GM23338 (cell line): ENCODE measurements at regions not wholly inside any gene's neighbourhood (a gene's known extent, or its start where the extent isn't known, plus 50 kb on each side); places are given as distances from the start of the nearest gene placed in this dataset.

Experiments
- ATAC-seq: fragments of 200-7000 bp; cut with Tn5 transposase; 3 replicates; pipeline ENCODE4 v1.9.1; 2020
- DNase-seq: peaks from one replicate; pipeline ENCODE4 v3.0.0-alpha.2; 2015; ENCODE audit warnings: low spot score
- H2AFZ ChIP-seq: fragments of 200-600 bp; sonication (generic); 2 replicates; pipeline ENCODE4 v1.8.0; 2016; ENCODE audit warnings: antibody characterized with exemption, mild to moderate bottlenecking, moderate library complexity
- H3F3A ChIP-seq: fragments of 200-600 bp; sonication (generic); replicated peaks from 2 replicates; pipeline ENCODE4 v1.8.0; 2017; ENCODE audit warnings: antibody characterized with exemption, mixed run types, low read depth
- H3K27ac ChIP-seq: fragments of 200-600 bp; sonication (generic); 2 replicates; pipeline ENCODE4 v1.6.1; 2016; ENCODE audit warnings: low read depth
- H3K27me3 ChIP-seq: fragments of 200-600 bp; sonication (generic); 2 replicates; pipeline ENCODE4 v1.8.0; 2016; ENCODE audit warnings: mild to moderate bottlenecking, mixed run types, moderate library complexity; ENCODE audit not compliant: insufficient read depth
- H3K36me3 ChIP-seq: fragments of 200-600 bp; sonication (generic); 2 replicates; pipeline ENCODE4 v1.8.0; 2016; ENCODE audit warnings: mild to moderate bottlenecking; ENCODE audit not compliant: insufficient read depth
- H3K4me1 ChIP-seq: fragments of 200-600 bp; sonication (generic); 2 replicates; pipeline ENCODE4 v1.8.0; 2016; ENCODE audit warnings: mild to moderate bottlenecking, moderate library complexity; ENCODE audit not compliant: insufficient read depth
- H3K4me2 ChIP-seq: fragments of 200-600 bp; sonication (generic); 2 replicates; pipeline ENCODE4 v1.7.1; 2017; ENCODE audit warnings: mixed run types
- H3K4me3 ChIP-seq: fragments of 200-600 bp; sonication (generic); 2 replicates; pipeline ENCODE4 v1.6.1; 2016; ENCODE audit warnings: mixed run types
- H3K79me2 ChIP-seq: fragments of 200-600 bp; sonication (generic); replicated peaks from 2 replicates; pipeline ENCODE4 v1.8.0; 2017; ENCODE audit warnings: mild to moderate bottlenecking; ENCODE audit not compliant: insufficient read depth
- H3K9me2 ChIP-seq: fragments of 200-600 bp; sonication (generic); 2 replicates; pipeline ENCODE4 v1.8.0; 2017; ENCODE audit not compliant: insufficient read depth
- H4K20me1 ChIP-seq: fragments of 200-600 bp; sonication (generic); replicated peaks from 2 replicates; pipeline ENCODE4 v1.8.0; 2017; ENCODE audit warnings: mild to moderate bottlenecking; ENCODE audit not compliant: insufficient read depth
- H3K27ac Mint-ChIP-seq: 2 replicates; pipeline ENCODE4 v1.8.0; 2020; ENCODE audit warnings: inconsistent platforms, mild to moderate bottlenecking, moderate library complexity, mixed read lengths
- H3K27me3 Mint-ChIP-seq: 3 replicates; pipeline ENCODE4 v1.8.0; 2022; ENCODE audit warnings: low read depth, mild to moderate bottlenecking, moderate library complexity, mixed read lengths, inconsistent platforms; ENCODE audit not compliant: insufficient read depth, poor library complexity
- H3K36me3 Mint-ChIP-seq: 3 replicates; pipeline ENCODE4 v1.8.0; 2021; ENCODE audit warnings: low read depth, mild to moderate bottlenecking, inconsistent platforms, moderate library complexity, mixed read lengths
- H3K4me1 Mint-ChIP-seq: 3 replicates; pipeline ENCODE4 v1.8.0; 2020; ENCODE audit warnings: mild to moderate bottlenecking, inconsistent platforms, mixed read lengths
- H3K4me3 Mint-ChIP-seq: 3 replicates; pipeline ENCODE4 v1.8.0; 2021; ENCODE audit warnings: moderate library complexity, mild to moderate bottlenecking, inconsistent platforms, mixed read lengths
- H3K9me3 Mint-ChIP-seq: 3 replicates; pipeline ENCODE4 v1.8.0; 2020; ENCODE audit warnings: moderate library complexity, mild to moderate bottlenecking, inconsistent platforms, mixed read lengths
- CREB1 ChIP-seq: fragments of 250-450 bp; sonication (Bioruptor Pico); IDR thresholded peaks from 2 replicates; pipeline ENCODE4 v1.5.0; 2020; ENCODE audit warnings: low read depth, mild to moderate bottlenecking, moderate library complexity
- ETS1 ChIP-seq: IDR thresholded peaks from 2 replicates; pipeline ENCODE4 v1.6.1; 2016; ENCODE audit warnings: antibody characterized with exemption
- EZH2 ChIP-seq: fragments of 200-600 bp; sonication (generic); IDR thresholded peaks from one replicate; pipeline ENCODE4 v1.8.0; 2017; ENCODE audit warnings: antibody characterized with exemption, mild to moderate bottlenecking, low read depth; ENCODE audit not compliant: unreplicated experiment
- JUNB ChIP-seq: IDR thresholded peaks from one replicate; pipeline ENCODE4 v1.6.1; 2016; ENCODE audit warnings: antibody characterized with exemption; ENCODE audit not compliant: unreplicated experiment
- NANOG ChIP-seq: IDR thresholded peaks from 2 replicates; pipeline ENCODE4 v1.6.1; 2016; ENCODE audit warnings: antibody characterized with exemption, borderline replicate concordance
- STAT1 ChIP-seq: IDR thresholded peaks from one replicate; pipeline ENCODE4 v1.6.1; 2016; ENCODE audit warnings: antibody characterized with exemption; ENCODE audit not compliant: unreplicated experiment
- ZNF114 ChIP-seq: fragments of 250-450 bp; sonication (Bioruptor Pico); IDR thresholded peaks from 2 replicates; pipeline ENCODE4 v1.5.0; 2020; ENCODE audit warnings: mild to moderate bottlenecking, moderate library complexity
- ZNF331 ChIP-seq: fragments of 250-450 bp; sonication (Bioruptor Pico); IDR thresholded peaks from 2 replicates; pipeline ENCODE4 v1.5.0; 2020; ENCODE audit warnings: low read depth, mild to moderate bottlenecking, moderate library complexity
- TF ChIP-seq, protein P1 (sequence below): fragments of 250-450 bp; sonication (Bioruptor Pico); IDR thresholded peaks from 2 replicates; pipeline ENCODE4 v1.5.0; 2020; ENCODE audit warnings: mild to moderate bottlenecking, moderate library complexity

- Histone ChIP-seq H3K27ac (no peak overlapping the region), H3K9me2 (no peaks in the 10 kb centered on the region), H3K4me3 (no peak overlapping the region), H3K36me3 (peaks cover 4% of the 10 kb centered on the region; the same call in 1 of the 2 replicates), H3K4me2 (no peak overlapping the region), H2AFZ (no peak overlapping the region), H4K20me1 (no peaks in the 10 kb centered on the region), H3K4me1 (no peaks in the 10 kb centered on the region), H3K79me2 (no peaks in the 10 kb centered on the region), H3K27me3 (0 out of 2 replicates have a peak, but pooled peaks cover 6% of the 10 kb centered on the region), H3F3A (no peaks in the 10 kb centered on the region)
- no peaks in the 10 kb centered on the region for H3K4me1 Mint-ChIP-seq
- no peak overlapping the region for H3K4me3 Mint-ChIP-seq
- H3K27me3 Mint-ChIP-seq: peaks cover 4% of the 10 kb centered on the region
- ATAC-seq (no peak), DNase-seq (no peak)
- H3K9me3 Mint-ChIP-seq: peaks cover 98% of the 10 kb centered on the region
- no peak for TF ChIP-seq ETS1
- no peak for TF ChIP-seq EZH2
- TF ChIP-seq STAT1: no peak
- no peak for TF ChIP-seq NANOG
- H3K36me3 Mint-ChIP-seq: peaks cover 57% of the 10 kb centered on the region
- H3K27ac Mint-ChIP-seq: no peak overlapping the region
Observed at GRCh38 chr12:129964300-129964699, 60.5 kb upstream of the TMEM132D start.

DNA sequence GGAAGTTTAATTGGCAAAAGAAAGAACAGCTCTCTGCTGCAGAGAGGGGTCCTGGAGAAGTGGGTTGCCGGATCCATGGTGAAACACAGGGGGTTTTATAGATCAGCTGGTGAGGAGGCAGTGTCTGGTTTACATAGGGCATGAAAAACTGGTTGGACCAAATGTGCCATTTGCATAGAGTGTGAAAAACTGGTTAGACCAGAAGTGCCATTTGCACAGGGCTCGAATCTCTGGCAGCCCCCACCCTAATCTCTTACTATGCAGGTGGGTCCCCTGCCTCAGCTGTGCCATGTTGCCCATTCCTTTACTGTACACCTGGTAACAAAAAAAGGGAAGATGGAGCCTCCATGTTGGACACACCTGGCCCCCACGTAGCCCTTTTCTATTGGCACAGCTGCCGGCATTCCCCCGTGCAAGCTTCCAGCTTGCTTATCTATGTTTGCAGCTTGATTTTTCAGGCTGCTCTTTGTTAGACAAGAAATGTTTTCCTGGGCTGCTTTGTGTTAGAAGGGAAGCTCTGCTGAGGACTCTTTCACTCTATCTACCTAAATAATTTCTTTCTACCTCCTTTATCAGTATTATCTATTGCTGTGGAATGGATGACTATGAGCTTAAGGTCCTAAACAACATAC, 61.1 kb upstream of the TMEM132D start:
- Mint-ChIP-seq H3K27me3 (peaks cover 4% of the 10 kb centered on the region), H3K36me3 (peaks cover 58% of the 10 kb centered on the region), H3K9me3 (peaks cover 98% of the 10 kb centered on the region), H3K4me3 (no peak overlapping the region), H3K27ac (no peak overlapping the region), H3K4me1 (no peaks in the 10 kb centered on the region)
- Histone ChIP-seq H3K27me3 (0 out of 2 replicates have a peak, but pooled peaks cover 6% of the 10 kb centered on the region), H3F3A (no peaks in the 10 kb centered on the region), H3K4me3 (no peak overlapping the region), H3K4me2 (no peak overlapping the region), H3K27ac (no peak overlapping the region), H2AFZ (no peak overlapping the region), H3K36me3 (peaks cover 4% of the 10 kb centered on the region; the same call in 1 of the 2 replicates), H3K4me1 (no peaks in the 10 kb centered on the region), H3K79me2 (no peaks in the 10 kb centered on the region), H3K9me2 (no peaks in the 10 kb centered on the region), H4K20me1 (no peaks in the 10 kb centered on the region)
- ATAC-seq: no peak
- DNase-seq: no peak
- TF ChIP-seq, protein P1, sequence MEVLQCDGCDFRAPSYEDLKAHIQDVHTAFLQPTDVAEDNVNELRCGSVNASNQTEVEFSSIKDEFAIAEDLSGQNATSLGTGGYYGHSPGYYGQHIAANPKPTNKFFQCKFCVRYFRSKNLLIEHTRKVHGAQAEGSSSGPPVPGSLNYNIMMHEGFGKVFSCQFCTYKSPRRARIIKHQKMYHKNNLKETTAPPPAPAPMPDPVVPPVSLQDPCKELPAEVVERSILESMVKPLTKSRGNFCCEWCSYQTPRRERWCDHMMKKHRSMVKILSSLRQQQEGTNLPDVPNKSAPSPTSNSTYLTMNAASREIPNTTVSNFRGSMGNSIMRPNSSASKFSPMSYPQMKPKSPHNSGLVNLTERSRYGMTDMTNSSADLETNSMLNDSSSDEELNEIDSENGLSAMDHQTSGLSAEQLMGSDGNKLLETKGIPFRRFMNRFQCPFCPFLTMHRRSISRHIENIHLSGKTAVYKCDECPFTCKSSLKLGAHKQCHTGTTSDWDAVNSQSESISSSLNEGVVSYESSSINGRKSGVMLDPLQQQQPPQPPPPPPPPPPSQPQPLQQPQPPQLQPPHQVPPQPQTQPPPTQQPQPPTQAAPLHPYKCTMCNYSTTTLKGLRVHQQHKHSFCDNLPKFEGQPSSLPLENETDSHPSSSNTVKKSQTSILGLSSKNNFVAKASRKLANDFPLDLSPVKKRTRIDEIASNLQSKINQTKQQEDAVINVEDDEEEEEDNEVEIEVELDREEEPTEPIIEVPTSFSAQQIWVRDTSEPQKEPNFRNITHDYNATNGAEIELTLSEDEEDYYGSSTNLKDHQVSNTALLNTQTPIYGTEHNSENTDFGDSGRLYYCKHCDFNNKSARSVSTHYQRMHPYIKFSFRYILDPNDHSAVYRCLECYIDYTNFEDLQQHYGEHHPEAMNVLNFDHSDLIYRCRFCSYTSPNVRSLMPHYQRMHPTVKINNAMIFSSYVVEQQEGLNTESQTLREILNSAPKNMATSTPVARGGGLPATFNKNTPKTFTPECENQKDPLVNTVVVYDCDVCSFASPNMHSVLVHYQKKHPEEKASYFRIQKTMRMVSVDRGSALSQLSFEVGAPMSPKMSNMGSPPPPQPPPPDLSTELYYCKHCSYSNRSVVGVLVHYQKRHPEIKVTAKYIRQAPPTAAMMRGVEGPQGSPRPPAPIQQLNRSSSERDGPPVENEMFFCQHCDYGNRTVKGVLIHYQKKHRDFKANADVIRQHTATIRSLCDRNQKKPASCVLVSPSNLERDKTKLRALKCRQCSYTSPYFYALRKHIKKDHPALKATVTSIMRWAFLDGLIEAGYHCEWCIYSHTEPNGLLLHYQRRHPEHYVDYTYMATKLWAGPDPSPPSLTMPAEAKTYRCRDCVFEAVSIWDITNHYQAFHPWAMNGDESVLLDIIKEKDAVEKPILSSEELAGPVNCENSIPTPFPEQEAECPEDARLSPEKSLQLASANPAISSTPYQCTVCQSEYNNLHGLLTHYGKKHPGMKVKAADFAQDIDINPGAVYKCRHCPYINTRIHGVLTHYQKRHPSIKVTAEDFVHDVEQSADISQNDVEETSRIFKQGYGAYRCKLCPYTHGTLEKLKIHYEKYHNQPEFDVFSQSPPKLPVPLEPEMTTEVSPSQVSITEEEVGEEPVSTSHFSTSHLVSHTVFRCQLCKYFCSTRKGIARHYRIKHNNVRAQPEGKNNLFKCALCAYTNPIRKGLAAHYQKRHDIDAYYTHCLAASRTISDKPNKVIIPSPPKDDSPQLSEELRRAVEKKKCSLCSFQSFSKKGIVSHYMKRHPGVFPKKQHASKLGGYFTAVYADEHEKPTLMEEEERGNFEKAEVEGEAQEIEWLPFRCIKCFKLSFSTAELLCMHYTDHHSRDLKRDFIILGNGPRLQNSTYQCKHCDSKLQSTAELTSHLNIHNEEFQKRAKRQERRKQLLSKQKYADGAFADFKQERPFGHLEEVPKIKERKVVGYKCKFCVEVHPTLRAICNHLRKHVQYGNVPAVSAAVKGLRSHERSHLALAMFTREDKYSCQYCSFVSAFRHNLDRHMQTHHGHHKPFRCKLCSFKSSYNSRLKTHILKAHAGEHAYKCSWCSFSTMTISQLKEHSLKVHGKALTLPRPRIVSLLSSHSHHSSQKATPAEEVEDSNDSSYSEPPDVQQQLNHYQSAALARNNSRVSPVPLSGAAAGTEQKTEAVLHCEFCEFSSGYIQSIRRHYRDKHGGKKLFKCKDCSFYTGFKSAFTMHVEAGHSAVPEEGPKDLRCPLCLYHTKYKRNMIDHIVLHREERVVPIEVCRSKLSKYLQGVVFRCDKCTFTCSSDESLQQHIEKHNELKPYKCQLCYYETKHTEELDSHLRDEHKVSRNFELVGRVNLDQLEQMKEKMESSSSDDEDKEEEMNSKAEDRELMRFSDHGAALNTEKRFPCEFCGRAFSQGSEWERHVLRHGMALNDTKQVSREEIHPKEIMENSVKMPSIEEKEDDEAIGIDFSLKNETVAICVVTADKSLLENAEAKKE (CRISPR knock-in tag): no peak
- TF ChIP-seq CREB1 (CRISPR knock-in tag) (no peak), EZH2 (no peak), JUNB (no peak), ZNF114 (CRISPR knock-in tag) (no peak), ZNF331 (CRISPR knock-in tag) (no peak), NANOG (no peak), ETS1 (no peak), STAT1 (no peak)
